MCF 10A (cell line): ENCODE measurements at regions not wholly inside any gene's neighbourhood (a gene's known extent, or its start where the extent isn't known, plus 50 kb on each side); places are given as distances from the start of the nearest gene placed in this dataset.
"Not testable (repeated sequence)": the region's sequence is repeated elsewhere in the genome, so short reads cannot be mapped to it uniquely, and the experiment has no call there.

Experiments
- BruUV-seq: library from RNA; stranded (reverse); fragments of 400-500 nt; replicated peaks from 2 replicates; lab custom pipeline; 2021; lab: Mats Ljungman, UMichigan
- CTCF ChIA-PET: fragments of 300-600 bp; sonication (Branson Sonifier 250); formaldehyde crosslinking; extraction: SDS; loops from one replicate; lab custom pipeline; 2021; ENCODE audit warnings: antibody characterized with exemption, inconsistent platforms; lab: Yijun Ruan, JAX
- POLR2A ChIA-PET: fragments of 300-600, 350-650 bp; sonication (Branson Sonifier 250); formaldehyde crosslinking; extraction: SDS; loops from one replicate; lab custom pipeline; 2020; ENCODE audit warnings: antibody characterized with exemption, inconsistent platforms; lab: Yijun Ruan, JAX
- DNase-seq: peaks from one replicate; pipeline ENCODE4 v3.0.0-alpha.2; 2018; ENCODE audit not compliant: unreplicated experiment
- H3K27ac Mint-ChIP-seq: one replicate; pipeline ENCODE4 v1.8.0; 2022; ENCODE audit warnings: mild to moderate bottlenecking, low read depth, mixed read lengths; ENCODE audit not compliant: unreplicated experiment
- H3K27me3 Mint-ChIP-seq: one replicate; pipeline ENCODE4 v1.8.0; 2022; ENCODE audit warnings: mixed read lengths; ENCODE audit not compliant: insufficient read depth, unreplicated experiment
- H3K36me3 Mint-ChIP-seq: one replicate; pipeline ENCODE4 v1.8.0; 2022; ENCODE audit warnings: mild to moderate bottlenecking, moderate library complexity, mixed read lengths; ENCODE audit not compliant: insufficient read depth, unreplicated experiment
- H3K4me1 Mint-ChIP-seq: one replicate; pipeline ENCODE4 v1.8.0; 2022; ENCODE audit warnings: mixed read lengths; ENCODE audit not compliant: insufficient read depth, unreplicated experiment
- H3K4me3 Mint-ChIP-seq: one replicate; pipeline ENCODE4 v1.8.0; 2022; ENCODE audit warnings: mild to moderate bottlenecking, moderate library complexity, mixed read lengths; ENCODE audit not compliant: unreplicated experiment
- H3K9me3 Mint-ChIP-seq: one replicate; pipeline ENCODE4 v1.8.0; 2022; ENCODE audit warnings: mixed read lengths; ENCODE audit not compliant: unreplicated experiment
- CTCF ChIP-seq: fragments of 200-600 bp; IDR thresholded peaks from one replicate; pipeline ENCODE4 v1.8.0; 2022; ENCODE audit warnings: antibody characterized with exemption, mild to moderate bottlenecking; ENCODE audit not compliant: unreplicated experiment
- intact Hi-C: fragments of 100-400 bp; cut with micrococcal nuclease; formaldehyde crosslinking; loops from 2 replicates; pipeline ENCODE4 v1.14.1; 2022

GRCh38 chr15:88995449-88995848 lies 82.3 kb upstream of the MFGE8 start:
- peak; percentile 17 for DNase-seq
- H3K4me1 Mint-ChIP-seq: peaks cover 7% of the 10 kb centered on the region
- TF ChIP-seq CTCF: no peak
- intact Hi-C loops: no loop called here
- no peaks in the 10 kb centered on the region for H3K27me3 Mint-ChIP-seq
- no peak overlapping the region for H3K27ac Mint-ChIP-seq
- H3K9me3 Mint-ChIP-seq: no peaks in the 10 kb centered on the region
- ChIA-PET POLR2A (interaction anchor here (0.6 to 1.8 kb wide), 2 partner anchors 19 to 75 kb away, joined by 3 to 6 read pairs; no protein-coding TSS in a partner anchor), CTCF (interaction anchor here (0.6 to 2.2 kb wide), 5 partner anchors 8 to 84 kb away, joined by 3 to 10 read pairs (median 4); no protein-coding TSS in a partner anchor)
- no peak overlapping the region for H3K4me3 Mint-ChIP-seq
- no peaks in the 10 kb centered on the region for H3K36me3 Mint-ChIP-seq
- no TSS peak for BruUV-seq

GRCh38 chr15:88997531-88997930 lies 84.4 kb upstream of the MFGE8 start:
- TF ChIP-seq CTCF: no peak
- Mint-ChIP-seq H3K27ac (no peak overlapping the region), H3K4me3 (no peak overlapping the region), H3K4me1 (peaks cover 5% of the 10 kb centered on the region), H3K9me3 (no peaks in the 10 kb centered on the region), H3K27me3 (no peaks in the 10 kb centered on the region), H3K36me3 (no peaks in the 10 kb centered on the region)
- BruUV-seq: no TSS peak
- POLR2A ChIA-PET: no interaction called here
- CTCF ChIA-PET: interaction anchor here (0.6 to 1.4 kb wide), 3 partner anchors 40 to 341 kb away, joined by 3 to 6 read pairs (median 3); no protein-coding TSS in a partner anchor
- DNase-seq: no peak
- intact Hi-C loops: no loop called here

- no peak overlapping the region for H3K4me3 Mint-ChIP-seq
- H3K27me3 Mint-ChIP-seq: no peaks in the 10 kb centered on the region
- no peak overlapping the region for H3K27ac Mint-ChIP-seq
- BruUV-seq: no TSS peak
- H3K36me3 Mint-ChIP-seq: no peaks in the 10 kb centered on the region
- POLR2A ChIA-PET: interaction anchor here (0.9 to 1.1 kb wide), 2 partner anchors 62 to 88 kb away, joined by 4 read pairs; no protein-coding TSS in a partner anchor
- no peak for DNase-seq
- TF ChIP-seq CTCF: no peak
- intact Hi-C loops: no loop called here
- CTCF ChIA-PET: interaction anchor here (0.7 to 1.4 kb wide), 2 partner anchors 94 to 98 kb away, joined by 4 to 6 read pairs; no protein-coding TSS in a partner anchor
- H3K9me3 Mint-ChIP-seq: no peaks in the 10 kb centered on the region
- H3K4me1 Mint-ChIP-seq: peaks cover 5% of the 10 kb centered on the region
Observed at GRCh38 chr15:88998980-88999713, 86.0 kb upstream of the MFGE8 start.

- CTCF ChIA-PET: interaction anchor here (0.6 to 0.9 kb wide), 3 partner anchors 90 to 99 kb away, joined by 3 to 4 read pairs (median 3); no protein-coding TSS in a partner anchor
- H3K4me1 Mint-ChIP-seq, DNase-seq, H3K4me3 Mint-ChIP-seq, H3K9me3 Mint-ChIP-seq, H3K36me3 Mint-ChIP-seq, H3K27ac Mint-ChIP-seq, intact Hi-C loops, BruUV-seq: not testable (repeated sequence)
- POLR2A ChIA-PET: interaction anchor here (0.7 kb wide), 2 partner anchors 15 to 86 kb away, joined by 3 read pairs; no protein-coding TSS in a partner anchor
- H3K27me3 Mint-ChIP-seq: peaks cover 12% of the 10 kb centered on the region
Observed at GRCh38 chr15:89001708-89002275, 86.5 kb upstream of the ABHD2 start.
